Uterus (tissue), 2 donors: ENCODE measurements at regions not wholly inside any gene's neighbourhood (a gene's known extent, or its start where the extent isn't known, plus 50 kb on each side); places are given as distances from the start of the nearest gene placed in this dataset.

Source experiments
- POLR2A ChIP-seq, 2 donors: fragments of 450-650 bp; IDR thresholded peaks; one replicate each; pipeline ENCODE4 v1.6.1; 2016; ENCODE audit warnings: antibody characterized with exemption in 2 of 2, mild to moderate bottlenecking in 1 of 2, moderate library complexity in 1 of 2
- TF ChIP-seq, protein P1 (sequence below), 4 experiments: fragments of 200-600 bp in 2 of 4; fragments of 450-650 bp in 2 of 4; sonication (generic) in 2 of 4; IDR thresholded peaks; one replicate each; pipeline ENCODE4 v1.5.1; 2016 to 2019; ENCODE audit warnings: antibody characterized with exemption in 4 of 4, mild to moderate bottlenecking in 2 of 4, moderate library complexity in 1 of 4

GRCh38 chr2:57965219-57965618 is 81.4 kb upstream of the VRK2 start:
- no peak for TF ChIP-seq POLR2A (IDR thresholded peaks at IDR 0.05)
- TF ChIP-seq, protein P1, sequence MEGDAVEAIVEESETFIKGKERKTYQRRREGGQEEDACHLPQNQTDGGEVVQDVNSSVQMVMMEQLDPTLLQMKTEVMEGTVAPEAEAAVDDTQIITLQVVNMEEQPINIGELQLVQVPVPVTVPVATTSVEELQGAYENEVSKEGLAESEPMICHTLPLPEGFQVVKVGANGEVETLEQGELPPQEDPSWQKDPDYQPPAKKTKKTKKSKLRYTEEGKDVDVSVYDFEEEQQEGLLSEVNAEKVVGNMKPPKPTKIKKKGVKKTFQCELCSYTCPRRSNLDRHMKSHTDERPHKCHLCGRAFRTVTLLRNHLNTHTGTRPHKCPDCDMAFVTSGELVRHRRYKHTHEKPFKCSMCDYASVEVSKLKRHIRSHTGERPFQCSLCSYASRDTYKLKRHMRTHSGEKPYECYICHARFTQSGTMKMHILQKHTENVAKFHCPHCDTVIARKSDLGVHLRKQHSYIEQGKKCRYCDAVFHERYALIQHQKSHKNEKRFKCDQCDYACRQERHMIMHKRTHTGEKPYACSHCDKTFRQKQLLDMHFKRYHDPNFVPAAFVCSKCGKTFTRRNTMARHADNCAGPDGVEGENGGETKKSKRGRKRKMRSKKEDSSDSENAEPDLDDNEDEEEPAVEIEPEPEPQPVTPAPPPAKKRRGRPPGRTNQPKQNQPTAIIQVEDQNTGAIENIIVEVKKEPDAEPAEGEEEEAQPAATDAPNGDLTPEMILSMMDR (IDR thresholded peaks at IDR 0.05): no peak
